ENCODE measurements at regions not wholly inside any gene's neighbourhood (a gene's known extent, or its start where the extent isn't known, plus 50 kb on each side); places are given as distances from the start of the nearest gene placed in this dataset.

DNA sequence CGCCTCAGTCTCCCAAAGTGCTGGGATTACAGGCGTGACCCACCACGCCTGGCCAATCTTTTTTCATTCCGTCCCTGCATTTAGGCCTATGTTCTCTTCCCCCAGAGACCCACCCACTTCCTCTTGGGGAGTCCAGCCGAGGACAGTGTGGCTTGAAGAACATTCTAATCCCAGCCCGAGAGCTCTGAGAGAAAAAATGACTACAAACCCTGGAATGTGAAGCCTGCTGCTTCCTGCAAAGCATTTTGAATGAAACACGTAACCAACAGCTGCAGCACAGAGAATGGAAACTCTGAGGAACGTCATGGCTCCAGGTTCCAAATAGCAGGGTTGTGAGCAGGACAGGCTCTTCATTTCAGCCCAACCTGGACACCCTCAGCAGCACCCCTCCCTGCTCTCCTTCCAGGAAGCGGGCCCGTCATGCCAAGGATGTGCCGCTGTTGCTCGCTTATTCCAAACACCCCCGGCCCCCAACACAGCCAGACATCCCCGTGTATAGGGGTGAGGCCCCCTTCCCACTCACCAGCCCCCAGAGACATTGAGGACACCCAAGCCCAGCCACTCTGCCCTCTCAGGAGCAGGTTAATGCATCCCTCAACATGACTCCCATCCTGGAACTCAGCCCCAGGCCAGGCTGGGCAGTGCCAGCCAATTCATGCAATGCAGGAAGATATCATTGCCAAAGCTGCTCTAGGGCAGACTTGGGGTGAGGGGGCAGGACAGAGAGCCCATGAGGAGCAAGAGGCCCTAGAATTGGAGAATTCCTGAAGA lies 139.8 kb downstream of the ZFP36L2 start:
- DNase-seq (ENCODE audit: low read depth in 2 of 2): no peak

DNA sequence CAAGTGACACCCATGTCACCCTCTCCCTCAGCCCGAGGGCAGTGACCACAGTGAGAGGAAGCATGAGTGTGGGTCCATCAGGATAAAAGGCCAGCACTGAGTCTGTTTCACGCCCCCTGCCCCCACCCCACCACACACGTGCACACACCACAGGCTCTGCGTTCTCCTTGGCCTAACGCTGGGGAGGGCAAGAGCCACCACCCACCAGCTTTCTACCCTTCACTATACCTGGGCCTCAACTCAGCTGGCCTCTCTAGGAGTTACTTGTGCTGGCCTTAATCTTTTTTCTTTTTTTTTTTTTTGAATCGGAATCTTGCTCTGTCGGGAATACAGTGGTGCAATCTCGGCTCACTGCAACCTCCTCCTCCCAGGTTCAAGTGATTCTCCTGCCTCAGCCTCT lies 140.5 kb downstream of the ZFP36L2 start:
- no peak for DNase-seq (ENCODE audit: low read depth in 2 of 2)

DNA sequence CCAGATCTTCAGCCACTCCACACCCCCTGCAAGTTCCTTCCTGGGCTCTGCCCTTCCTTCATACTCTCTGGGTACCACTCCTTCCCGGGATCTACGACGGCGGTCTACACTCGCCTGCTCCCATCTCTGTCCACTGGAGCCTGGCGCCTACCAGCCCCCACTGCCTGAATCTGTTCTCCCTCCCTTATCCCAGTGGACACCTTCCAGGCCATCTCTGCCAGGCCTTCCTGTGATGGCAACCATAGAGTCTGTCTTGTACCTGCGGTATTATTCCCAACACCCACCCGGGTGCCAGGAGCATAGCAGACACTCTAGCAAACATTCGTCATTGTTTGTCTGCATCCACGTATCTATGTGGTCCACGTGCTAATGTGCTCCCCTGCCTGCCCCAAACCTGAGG lies 140.9 kb downstream of the ZFP36L2 start:
- DNase-seq (ENCODE audit: low read depth in 2 of 2): no peak

DNA sequence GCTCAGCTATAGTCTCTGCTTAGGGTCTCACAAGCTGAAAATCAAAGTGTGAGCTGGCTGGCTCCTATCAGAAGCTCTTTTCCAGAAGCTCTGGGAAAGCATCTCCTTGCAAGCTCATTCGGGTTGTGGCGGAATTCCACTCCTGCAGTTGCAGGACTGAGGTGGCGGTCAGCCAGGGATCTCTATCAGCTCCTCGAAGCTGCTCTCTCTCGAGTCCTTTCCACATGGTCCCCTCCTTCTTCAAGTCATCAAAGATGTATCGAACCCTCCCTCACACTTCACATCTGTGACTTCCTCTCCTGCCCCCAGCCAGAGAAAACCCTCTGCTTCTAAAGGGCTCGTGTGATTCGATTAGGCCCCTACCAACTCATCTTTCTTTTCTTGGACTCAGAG lies 141.7 kb downstream of the ZFP36L2 start:
- DNase-seq (ENCODE audit: low read depth in 2 of 2): no peak

DNA sequence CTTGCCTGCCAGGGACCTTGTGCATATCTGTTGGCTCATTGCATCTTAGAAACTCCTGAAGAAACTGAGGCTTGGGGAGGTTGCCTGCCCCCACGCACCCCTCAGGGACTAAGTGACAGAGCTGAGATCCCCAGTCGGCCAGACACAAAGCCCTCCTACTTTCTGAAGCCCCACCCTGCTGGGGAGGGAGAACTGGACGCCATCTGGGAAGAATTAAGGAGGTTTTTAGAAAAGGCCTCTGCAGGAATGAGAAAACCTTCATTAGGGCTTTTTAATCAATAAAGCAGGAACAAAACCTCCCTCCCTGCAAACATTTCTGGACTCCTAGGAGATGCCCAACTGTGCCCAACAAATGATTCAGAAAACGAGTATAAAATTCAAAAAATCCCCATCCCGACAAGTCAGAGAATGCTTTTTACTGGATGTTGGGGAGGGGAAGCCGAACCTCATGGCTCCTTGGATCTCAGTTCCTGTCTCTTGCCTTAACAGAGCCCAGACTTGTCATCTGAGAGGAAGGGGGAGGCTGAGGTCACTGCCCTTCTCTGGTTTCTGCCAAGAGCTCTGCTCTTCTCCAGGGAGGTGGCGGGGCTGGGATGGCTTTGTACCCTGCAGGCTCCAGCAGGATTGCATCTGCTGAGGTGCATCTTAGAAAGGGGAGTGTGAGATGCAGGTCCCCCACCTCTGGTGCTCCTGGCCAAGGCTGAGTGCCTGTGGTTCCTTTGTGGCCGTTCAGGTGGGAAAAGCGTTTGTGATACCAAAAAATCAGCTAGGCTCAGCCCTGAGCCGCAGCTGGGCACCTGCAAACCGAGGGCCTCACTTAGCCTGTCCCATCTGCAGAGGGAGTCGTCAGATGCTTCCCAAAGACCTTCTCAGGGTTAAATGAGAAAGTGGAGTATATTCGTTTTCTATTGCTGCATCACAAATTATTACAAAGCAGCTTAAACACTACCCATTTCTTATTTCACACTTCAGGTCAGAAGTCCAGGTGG lies 142.4 kb downstream of the ZFP36L2 start:
- DNase-seq (ENCODE audit: low read depth in 2 of 2): no peak

DNA sequence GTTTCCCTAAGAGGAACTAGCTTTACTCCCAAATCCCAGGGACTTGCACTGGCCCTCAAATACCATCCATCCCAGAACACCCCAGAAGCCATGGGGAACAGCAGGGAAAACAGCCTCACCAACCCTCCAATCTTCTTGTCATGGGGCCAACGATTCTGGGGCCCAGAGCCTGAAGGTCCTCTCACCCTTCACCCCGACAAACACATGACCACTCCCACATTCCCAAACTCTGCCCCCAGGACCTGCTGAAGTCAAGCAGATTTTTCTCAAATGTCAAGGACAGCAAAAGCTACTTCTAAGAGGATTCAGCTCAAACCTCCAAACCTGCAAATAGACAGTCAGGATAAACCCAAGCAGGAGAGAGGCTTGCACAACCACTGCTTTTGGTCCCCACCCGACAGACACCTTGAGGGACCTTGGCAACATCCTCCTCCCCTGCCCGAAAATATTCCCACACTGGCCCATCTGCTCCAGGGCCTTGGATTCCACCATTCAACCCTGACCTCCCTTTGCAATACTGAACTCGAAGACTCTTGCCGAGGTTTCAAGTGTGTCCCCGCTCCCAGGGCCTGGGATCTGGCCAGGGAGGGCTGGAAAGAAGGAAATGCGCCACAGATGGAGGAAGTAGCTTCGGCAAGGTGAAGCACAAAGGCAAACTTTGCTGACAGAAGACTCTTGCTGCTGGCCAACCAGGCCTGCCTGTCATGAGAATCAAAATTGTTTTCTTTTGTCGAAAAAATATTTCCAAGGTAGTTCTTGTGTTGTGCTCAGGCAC lies 143.3 kb downstream of the ZFP36L2 start:
- no peak for DNase-seq (ENCODE audit: low read depth in 2 of 2)

DNA sequence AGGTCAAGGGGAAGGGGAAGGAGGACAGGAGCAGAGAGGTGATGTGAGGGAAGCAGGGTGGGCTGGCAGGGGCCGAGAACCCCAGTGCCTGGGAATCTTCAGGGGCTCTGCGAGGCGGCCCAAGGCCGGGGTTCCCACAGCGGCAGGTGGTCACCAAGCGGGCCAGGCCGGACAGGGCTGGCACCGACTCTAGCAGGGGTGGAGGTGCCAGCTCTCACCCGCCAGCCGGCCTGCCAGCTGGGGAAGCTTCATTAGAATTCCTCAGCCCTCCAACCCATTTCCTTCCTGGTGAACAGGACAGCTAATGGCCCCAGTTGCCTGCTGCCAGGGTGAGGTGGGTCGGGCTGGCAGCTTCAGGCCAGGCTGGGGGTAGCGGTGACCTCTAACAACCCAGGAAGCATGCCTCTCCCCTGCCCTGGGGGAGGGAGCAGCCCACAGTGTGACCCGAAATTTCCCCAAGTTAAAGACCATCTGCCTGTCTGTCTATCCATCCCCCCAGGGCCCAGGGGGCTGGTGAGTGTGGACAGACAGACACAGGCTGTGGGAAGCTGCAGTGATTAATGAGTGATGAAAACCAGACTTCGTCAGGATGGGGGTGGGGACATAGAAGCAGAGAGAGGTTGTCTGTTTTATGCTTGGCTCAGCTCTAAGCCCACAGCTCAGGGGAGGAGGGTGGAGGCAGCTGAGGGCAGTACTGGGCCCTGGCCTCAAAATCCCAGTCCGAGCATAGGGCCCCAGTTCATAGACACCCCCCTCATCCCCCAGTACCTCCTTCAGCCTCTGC lies 144.1 kb downstream of the ZFP36L2 start:
- no peak for DNase-seq (ENCODE audit: low read depth in 2 of 2)

DNA sequence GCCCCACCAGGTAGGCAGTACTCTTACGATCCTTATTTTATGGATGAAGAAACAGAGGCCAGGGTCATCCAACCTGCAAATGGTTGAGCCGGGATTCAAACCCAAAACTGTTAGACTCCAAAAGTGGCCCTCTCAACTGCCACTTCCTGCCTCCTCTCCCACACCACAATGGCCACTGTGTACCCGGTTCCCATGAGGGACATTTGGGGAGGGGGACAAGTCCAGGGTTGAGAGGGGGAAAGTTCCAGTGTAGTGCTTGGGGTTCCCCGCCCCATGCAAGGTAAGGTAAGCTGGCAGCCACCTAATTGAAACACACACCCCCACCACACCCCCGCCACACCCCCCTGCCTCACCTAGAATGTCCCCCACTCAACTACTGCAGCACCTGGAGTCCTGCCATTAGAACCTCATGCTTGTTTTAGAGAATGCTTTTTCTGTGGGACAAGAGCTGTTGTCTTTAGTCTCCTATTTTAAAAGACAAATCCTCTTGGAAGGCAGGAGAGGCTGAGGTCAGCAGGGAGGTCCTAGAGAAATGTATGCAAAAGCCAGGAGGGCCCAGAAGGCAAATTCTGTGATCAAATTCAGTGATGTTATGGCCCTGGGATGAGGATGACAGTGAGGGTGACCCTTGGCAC lies 145.2 kb downstream of the ZFP36L2 start:
- no peak for DNase-seq (ENCODE audit: low read depth in 2 of 2)

DNA sequence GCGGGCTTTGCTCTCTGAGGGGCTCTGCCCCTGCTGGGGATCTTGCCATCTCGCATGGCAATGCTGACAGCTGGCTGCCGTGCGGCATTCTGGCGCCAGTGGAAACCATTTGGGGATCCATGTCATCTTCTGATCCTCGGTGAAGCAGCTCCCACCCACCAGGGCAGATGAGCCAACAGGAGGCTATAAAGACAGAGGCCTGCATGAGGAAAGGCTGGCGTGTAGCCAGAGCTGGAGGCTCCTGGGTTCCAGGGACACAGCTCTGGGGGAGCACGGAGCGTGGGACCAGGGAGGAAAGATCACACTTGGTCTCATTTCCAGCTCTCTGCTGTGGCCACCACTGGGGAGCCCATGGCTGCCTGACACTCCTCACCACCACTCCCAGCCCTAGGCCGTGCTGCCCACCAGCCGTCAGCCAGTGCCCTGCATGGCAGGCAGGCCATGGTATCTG lies 145.8 kb downstream of the ZFP36L2 start:
- no peak for DNase-seq (ENCODE audit: low read depth in 2 of 2)

DNA sequence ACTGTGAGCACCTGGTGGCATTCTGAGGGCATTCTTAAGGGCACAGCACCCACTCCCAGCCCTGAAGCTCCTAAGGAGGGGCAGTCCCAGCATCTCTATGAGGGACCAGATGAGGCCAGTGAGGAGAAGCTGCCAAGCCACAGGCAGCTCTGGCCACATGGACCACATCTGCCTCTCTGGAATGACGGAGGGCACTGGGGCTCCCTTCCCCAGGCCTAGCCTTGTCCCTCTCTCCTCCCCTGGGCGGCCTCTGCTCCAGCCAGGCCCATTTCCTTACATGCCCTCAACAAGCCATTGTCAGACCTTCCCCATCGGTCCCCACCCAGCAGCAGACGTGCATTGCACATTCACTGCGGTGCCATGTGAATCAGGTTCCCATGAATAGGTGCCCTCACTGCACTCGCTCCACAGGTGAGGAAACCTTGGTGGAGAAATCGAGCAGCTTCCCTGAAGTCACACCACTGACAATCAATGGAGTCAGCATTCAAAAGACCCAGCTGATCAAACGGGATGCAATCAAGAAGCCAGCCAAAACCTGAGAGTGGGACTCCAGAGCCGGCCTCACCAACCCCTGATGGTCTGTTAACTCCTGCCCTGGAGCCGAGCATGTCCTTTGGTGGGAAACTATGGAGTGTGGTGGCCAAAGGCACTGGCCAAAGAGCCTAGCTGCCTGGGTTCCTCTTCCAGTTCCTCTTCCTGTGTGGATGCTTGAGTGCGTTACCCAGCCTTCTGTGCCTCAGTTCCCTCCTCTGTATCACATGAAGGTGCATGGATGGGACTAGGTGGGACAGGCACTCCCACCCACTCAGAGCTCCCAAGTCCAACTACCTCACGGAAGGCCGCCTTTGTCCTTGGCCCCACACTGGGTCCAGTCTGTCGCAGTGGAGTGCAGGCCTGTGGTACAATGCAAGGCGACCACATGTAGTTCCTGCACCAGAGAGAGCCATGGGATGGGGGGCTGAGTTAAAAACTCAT lies 147.3 kb downstream of the ZFP36L2 start:
- DNase-seq (ENCODE audit: low read depth in 2 of 2): no peak

DNA sequence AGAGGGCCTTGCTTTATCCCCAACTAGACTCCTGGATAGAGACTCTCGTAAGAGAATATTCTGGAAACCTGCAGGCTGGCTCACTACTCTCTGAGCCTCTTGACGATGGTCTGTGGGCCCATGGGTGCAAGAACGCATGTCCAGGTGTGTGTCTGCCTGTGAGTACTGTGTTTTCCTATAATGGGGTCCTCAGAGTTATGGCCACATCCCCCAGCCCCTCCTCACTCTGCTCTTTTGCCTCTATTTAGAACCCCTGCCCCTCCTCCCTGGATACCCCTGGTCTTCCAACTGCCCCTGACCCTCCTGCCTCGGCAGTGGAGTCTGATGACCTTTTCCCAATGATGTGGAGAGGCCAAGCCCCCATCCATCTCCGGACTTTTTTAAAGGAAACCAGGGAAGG lies 148.1 kb downstream of the ZFP36L2 start:
- no peak for DNase-seq (ENCODE audit: low read depth in 2 of 2)

DNA sequence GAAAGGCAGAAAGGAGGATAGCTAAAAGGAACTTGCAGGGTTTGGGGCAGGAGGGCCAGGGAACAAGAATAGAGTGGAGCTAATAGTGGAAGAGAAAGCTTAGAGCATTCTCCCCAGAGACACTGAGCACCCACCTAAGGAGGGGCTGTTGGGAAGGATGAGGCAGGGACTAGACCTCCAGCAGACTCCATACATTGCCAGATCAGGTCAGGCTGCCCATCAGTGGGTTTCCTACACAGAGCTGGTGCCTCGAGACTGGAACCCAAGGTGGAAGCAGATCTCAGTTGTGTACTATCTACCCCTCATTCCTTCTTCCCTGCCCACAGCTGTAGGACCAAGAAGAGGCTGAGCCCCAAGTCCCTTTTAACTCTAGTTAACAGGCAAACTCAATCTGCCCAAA lies 148.5 kb downstream of the ZFP36L2 start:
- DNase-seq (ENCODE audit: low read depth in 2 of 2): no peak

DNA sequence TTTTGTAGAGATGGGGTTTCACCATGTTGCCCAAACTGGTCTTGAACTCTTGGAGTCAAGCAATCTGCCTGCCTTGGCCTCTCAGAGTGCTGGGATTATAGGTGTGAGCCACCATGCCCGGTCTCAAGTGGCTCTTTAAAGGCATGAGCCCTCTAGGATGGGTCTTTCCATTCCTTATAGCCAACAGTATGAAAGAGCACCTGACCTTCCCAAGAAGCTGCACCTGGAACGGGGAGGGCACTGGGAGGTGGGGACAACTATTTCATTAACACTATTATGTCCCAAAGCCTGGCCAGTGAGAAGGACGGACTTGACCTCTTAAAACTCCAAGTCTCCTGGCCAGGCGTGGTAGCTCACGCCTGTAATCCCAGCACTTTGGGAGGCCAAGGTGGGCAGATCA lies 149.7 kb downstream of the ZFP36L2 start:
- DNase-seq (ENCODE audit: low read depth in 2 of 2): no peak

DNA sequence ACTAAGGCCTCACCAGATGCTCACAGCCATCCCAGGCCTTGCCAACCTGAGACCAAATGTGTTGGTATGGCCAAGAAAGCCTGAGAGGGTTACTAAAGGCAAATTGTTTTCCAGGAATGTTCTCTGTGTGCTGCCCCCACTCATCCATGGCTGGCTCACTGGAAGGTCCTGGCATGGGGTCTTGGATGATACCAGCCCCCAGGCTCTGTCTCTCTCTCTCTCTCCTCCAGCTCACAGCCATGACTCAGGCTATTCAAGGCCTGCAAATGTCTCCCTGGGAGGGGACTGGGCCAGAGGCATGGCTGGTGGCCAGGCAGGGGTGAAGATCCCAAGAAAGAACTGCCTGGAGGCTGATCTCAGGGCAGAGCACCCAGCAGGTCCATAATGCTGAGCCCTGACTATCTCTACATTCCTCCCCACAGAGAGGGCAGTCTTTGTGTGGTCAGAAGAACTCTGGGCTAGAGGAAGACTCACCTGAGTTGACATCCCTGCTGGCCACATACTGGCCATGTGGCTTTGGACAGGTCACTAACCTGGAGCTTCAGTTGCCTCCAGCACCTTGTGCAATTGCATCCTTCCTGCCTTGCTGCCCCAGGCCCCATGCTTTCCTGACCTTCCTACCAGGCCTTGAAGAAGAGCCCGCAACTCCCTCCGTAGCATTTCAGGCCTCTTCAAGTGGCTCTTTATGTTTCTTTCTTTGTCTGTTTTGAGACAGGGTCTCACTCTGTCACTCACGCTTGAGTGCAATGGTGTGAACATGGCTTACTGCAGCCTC lies 150.4 kb downstream of the ZFP36L2 start:
- no peak for DNase-seq (ENCODE audit: low read depth in 2 of 2)

DNA sequence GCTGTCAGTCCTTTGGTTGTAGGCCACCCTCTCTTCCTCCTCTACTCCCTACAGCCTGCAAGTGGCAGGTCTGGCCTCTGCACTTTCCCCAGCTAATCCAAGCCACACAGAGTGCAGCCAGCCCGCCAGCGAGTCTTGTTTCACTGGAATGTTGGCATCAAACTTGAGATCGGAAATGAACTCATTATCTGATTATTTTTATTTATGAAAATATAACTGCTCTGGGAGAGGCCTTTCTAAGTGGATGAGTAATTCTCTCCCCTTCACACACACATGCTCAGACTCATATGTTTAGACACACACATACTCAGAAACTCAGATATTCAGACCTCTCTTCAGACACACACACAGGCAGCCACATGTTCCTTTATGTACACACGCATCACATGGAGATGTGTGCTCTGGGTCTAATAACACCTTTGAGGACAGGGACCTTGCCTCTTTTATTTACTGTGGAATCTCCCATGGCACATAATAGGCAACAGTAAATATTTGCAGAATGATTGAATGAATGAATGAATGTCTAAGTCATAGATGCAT lies 151.3 kb downstream of the ZFP36L2 start:
- DNase-seq (ENCODE audit: low read depth in 2 of 2): no peak

DNA sequence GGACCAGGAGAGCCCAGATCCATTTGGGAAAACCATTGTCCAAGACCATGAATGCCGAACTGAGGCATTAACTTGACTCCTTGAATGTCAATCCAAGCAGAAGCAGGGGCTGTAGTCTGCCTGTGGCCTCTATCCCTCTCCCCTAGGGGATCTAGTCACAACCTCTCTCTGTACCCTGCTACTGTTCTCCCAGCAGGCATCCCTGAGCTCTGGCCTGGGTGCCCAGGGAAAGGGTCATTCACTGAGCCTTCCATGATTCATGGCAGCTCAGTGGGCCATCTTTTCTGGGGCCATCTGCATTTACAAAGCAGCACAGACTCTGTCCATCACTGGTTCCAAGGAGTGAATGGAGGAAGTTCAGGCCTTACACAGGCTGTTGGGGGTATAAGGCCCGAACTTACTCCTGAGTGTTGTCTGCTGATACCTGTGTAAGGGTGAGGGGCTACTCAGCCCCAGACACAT lies 151.8 kb downstream of the ZFP36L2 start:
- DNase-seq (ENCODE audit: low read depth in 2 of 2): no peak

DNA sequence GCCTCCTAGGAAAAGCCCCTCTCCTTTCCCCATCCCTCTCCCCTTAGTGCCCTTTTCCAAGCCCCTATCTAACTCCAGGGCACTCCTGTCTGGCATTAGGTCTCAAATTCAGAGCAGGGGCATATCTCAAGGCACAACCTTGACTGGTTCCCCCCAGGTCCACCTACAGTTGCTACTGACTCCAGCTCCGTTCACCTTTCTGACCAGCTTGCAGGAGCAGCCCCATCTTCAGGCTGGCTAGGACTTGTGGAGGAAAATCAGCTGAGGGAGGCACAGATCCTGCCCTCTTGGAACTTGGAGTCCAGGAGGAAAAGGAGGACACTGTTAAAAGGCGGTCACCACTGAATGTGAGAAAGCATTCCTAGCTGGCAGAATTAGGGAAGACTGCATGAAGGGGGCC lies 152.4 kb downstream of the ZFP36L2 start:
- DNase-seq (ENCODE audit: low read depth in 2 of 2): no peak

DNA sequence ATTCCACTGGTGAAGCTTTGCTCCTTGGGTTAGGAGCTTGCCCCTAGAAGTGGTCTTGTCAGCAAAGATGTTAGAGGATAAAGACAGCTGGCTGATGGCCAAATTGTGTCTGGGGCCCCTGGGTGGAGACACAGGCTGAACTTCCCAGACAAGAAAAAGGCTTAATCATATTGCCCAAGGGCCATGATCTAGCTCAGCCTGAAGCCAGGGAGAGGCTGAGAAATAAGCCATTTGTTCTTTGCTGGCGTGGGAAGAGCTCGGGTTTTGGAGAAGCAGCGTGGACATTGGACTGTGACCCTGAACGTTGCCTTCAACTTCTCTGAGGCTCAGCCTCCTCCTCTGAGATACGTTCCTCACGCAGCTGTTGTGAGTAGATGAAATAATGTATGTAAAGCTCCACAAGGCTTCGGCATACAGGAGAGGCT lies 153.0 kb downstream of the ZFP36L2 start:
- DNase-seq (ENCODE audit: low read depth in 2 of 2): no peak

Measured in stimulated activated CD8-positive, alpha-beta memory T cell treated with anti-CD3 and anti-CD28 coated beads, Interleukin-2, amount 100 ng/mL, for 48 hours (primary cell).